B cell (primary cell): ENCODE measurements at regions not wholly inside any gene's neighbourhood (a gene's known extent, or its start where the extent isn't known, plus 50 kb on each side); places are given as distances from the start of the nearest gene placed in this dataset.

ENCODE experiments used
- CTCF ChIP-seq: fragments of 200-600 bp; IDR thresholded peaks from one replicate; pipeline ENCODE4 v1.8.0; 2022; ENCODE audit warnings: antibody characterized with exemption, mild to moderate bottlenecking
- EZH2 ChIP-seq: IDR thresholded peaks from 2 replicates; pipeline ENCODE4 v1.6.1; 2012; ENCODE audit warnings: borderline replicate concordance, low read depth, mild to moderate bottlenecking, moderate library complexity, low read length; ENCODE audit not compliant: insufficient read depth, poor library complexity, severe bottlenecking

- TF ChIP-seq CTCF: no peak
- no peak for TF ChIP-seq EZH2
These were observed 70.4 kb upstream of the MDFIC start for GRCh38 chr7:114851406-114852061.
